IMR-90 (cell line): ENCODE measurements at regions not wholly inside any gene's neighbourhood (a gene's known extent, or its start where the extent isn't known, plus 50 kb on each side); places are given as distances from the start of the nearest gene placed in this dataset.

Experiments
- ATAC-seq: fragments of 200-7000 bp; cut with Tn5 transposase; 2 replicates; pipeline ENCODE4 v1.9.1; 2020; ENCODE audit warnings: low read depth, mild to moderate bottlenecking, moderate library complexity
- BruUV-seq: library from RNA; stranded (reverse); fragments of 400-500 nt; replicated peaks from 2 replicates; lab custom pipeline; 2021; lab: Mats Ljungman, UMichigan
- CTCF ChIA-PET: fragments of 300-600 bp; formaldehyde crosslinking; extraction: SDS; loops from one replicate; lab custom pipeline; 2021; ENCODE audit warnings: antibody characterized with exemption; lab: Yijun Ruan, JAX
- POLR2A ChIA-PET: fragments of 300-600 bp; sonication (Branson Sonifier 250); formaldehyde crosslinking; loops from one replicate; lab custom pipeline; 2022; ENCODE audit warnings: antibody characterized with exemption; ENCODE audit not compliant: unreplicated experiment; lab: Charles Lee
- DNase-seq: peaks from one replicate; pipeline ENCODE4 v3.0.0; 2013
- H2AFZ ChIP-seq: replicated peaks from 2 replicates; pipeline ENCODE3; 2013; ENCODE audit warnings: low read length, mild to moderate bottlenecking; ENCODE audit not compliant: poor library complexity
- H2AK5ac ChIP-seq: 2 replicates; pipeline ENCODE4 v1.6.1; 2013; ENCODE audit warnings: low read depth, low read length, inconsistent platforms
- H2AK9ac ChIP-seq: replicated peaks from 2 replicates; pipeline ENCODE3; 2013; ENCODE audit warnings: mild to moderate bottlenecking, low read depth, low read length, moderate library complexity; ENCODE audit not compliant: poor library complexity
- H2BK120ac ChIP-seq: 2 replicates; pipeline ENCODE4 v1.6.1; 2013; ENCODE audit warnings: low read depth, low read length, inconsistent platforms
- H2BK15ac ChIP-seq: 3 replicates; pipeline ENCODE4 v1.6.1; 2013; ENCODE audit warnings: low read depth, low read length, inconsistent platforms
- H2BK20ac ChIP-seq: 2 replicates; pipeline ENCODE4 v1.6.1; 2013; ENCODE audit warnings: low read depth, mild to moderate bottlenecking, inconsistent platforms, low read length, moderate library complexity
- H2BK5ac ChIP-seq: 2 replicates; pipeline ENCODE4 v1.6.1; 2013; ENCODE audit warnings: mild to moderate bottlenecking, low read depth, low read length, inconsistent platforms; ENCODE audit not compliant: poor library complexity, severe bottlenecking
- H3K14ac ChIP-seq: replicated peaks from 2 replicates; pipeline ENCODE4 v1.6.1; 2013; ENCODE audit warnings: low read depth, low read length, inconsistent platforms
- H3K18ac ChIP-seq: 2 replicates; pipeline ENCODE4 v1.6.1; 2013; ENCODE audit warnings: low read depth, low read length, control low read depth
- H3K23ac ChIP-seq: 2 replicates; pipeline ENCODE4 v1.6.1; 2013; ENCODE audit warnings: low read depth, low read length, inconsistent platforms
- H3K27ac ChIP-seq: 2 replicates; pipeline ENCODE4 v1.5.1; 2013; ENCODE audit warnings: mild to moderate bottlenecking, control low read depth, low read length; ENCODE audit not compliant: insufficient read depth
- H3K27me3 ChIP-seq: 2 replicates; pipeline ENCODE4 v1.6.1; 2013; ENCODE audit warnings: low read length; ENCODE audit not compliant: control insufficient read depth, insufficient read depth
- H3K36me3 ChIP-seq: 2 replicates; pipeline ENCODE4 v1.6.1; 2013; ENCODE audit warnings: low read length, mixed read lengths; ENCODE audit not compliant: control insufficient read depth, insufficient read depth
- H3K4ac ChIP-seq: 2 replicates; pipeline ENCODE4 v1.6.1; 2013; ENCODE audit warnings: low read depth, low read length, inconsistent platforms
- H3K4me1 ChIP-seq: 2 replicates; pipeline ENCODE4 v1.6.1; 2013; ENCODE audit warnings: low read length, mixed read lengths; ENCODE audit not compliant: control insufficient read depth, insufficient read depth
- H3K4me2 ChIP-seq: 2 replicates; pipeline ENCODE4 v1.6.1; 2013; ENCODE audit warnings: low read depth, mild to moderate bottlenecking, control low read depth, low read length, moderate library complexity
- H3K4me3 ChIP-seq: 2 replicates; pipeline ENCODE4 v1.5.1; 2013; ENCODE audit warnings: low read depth, mild to moderate bottlenecking, control low read depth, low read length, moderate library complexity; ENCODE audit not compliant: insufficient read depth
- H3K56ac ChIP-seq: 2 replicates; pipeline ENCODE4 v1.6.1; 2013; ENCODE audit warnings: low read length, inconsistent platforms; ENCODE audit not compliant: insufficient read depth; ENCODE audit errors: extremely low read depth
- H3K79me1 ChIP-seq, 2 experiments: 2 replicates each; pipeline ENCODE4 v1.6.1; 2013; ENCODE audit warnings: low read length in 2 of 2, inconsistent platforms in 1 of 2, low read depth in 1 of 2
- H3K9ac ChIP-seq: 2 replicates; pipeline ENCODE4 v1.6.1; 2013; ENCODE audit warnings: low read depth, low read length, control low read depth
- H3K9me1 ChIP-seq: 2 replicates; pipeline ENCODE4 v1.6.1; 2013; ENCODE audit warnings: low read length, inconsistent platforms; ENCODE audit not compliant: insufficient read depth
- H3K9me3 ChIP-seq: 2 replicates; pipeline ENCODE4 v1.6.1; 2013; ENCODE audit warnings: low read length; ENCODE audit not compliant: control insufficient read depth, insufficient read depth
- H4K20me1 ChIP-seq: 2 replicates; pipeline ENCODE4 v1.6.1; 2013; ENCODE audit warnings: low read length, inconsistent platforms; ENCODE audit not compliant: insufficient read depth
- H4K5ac ChIP-seq: 2 replicates; pipeline ENCODE4 v1.6.1; 2013; ENCODE audit warnings: mild to moderate bottlenecking, low read depth, low read length, control low read depth
- H4K8ac ChIP-seq, 2 experiments: 2 replicates each; pipeline ENCODE4 v1.6.1; 2013; ENCODE audit warnings: low read depth in 2 of 2, low read length in 2 of 2, control low read depth in 1 of 2, inconsistent platforms in 1 of 2
- H4K91ac ChIP-seq: 2 replicates; pipeline ENCODE4 v1.6.1; 2013; ENCODE audit warnings: low read depth, low read length, inconsistent platforms; ENCODE audit not compliant: insufficient read depth
- CEBPB ChIP-seq: IDR thresholded peaks from 2 replicates; pipeline ENCODE4 v1.6.1; 2012; ENCODE audit warnings: low read depth, low read length, improper control_type of control experiment
- CHD1 ChIP-seq: IDR thresholded peaks from 2 replicates; pipeline ENCODE4 v1.6.1; 2012; ENCODE audit warnings: low read depth, low read length, improper control_type of control experiment
- MXI1 ChIP-seq: IDR thresholded peaks from 2 replicates; pipeline ENCODE4 v1.6.1; 2012; ENCODE audit warnings: low read depth, mild to moderate bottlenecking, low read length, moderate library complexity, borderline replicate concordance
- POLR2A ChIP-seq: IDR thresholded peaks from 2 replicates; pipeline ENCODE4 v1.6.1; 2012; ENCODE audit warnings: mild to moderate bottlenecking, low read depth, low read length
- RCOR1 ChIP-seq: IDR thresholded peaks from 2 replicates; pipeline ENCODE4 v1.6.1; 2012; ENCODE audit warnings: mild to moderate bottlenecking, low read length, improper control_type of control experiment; ENCODE audit not compliant: insufficient replicate concordance
- SMC3 ChIP-seq: fragments of 150-350 bp; IDR thresholded peaks from 2 replicates; pipeline ENCODE4 v1.6.1; 2016; ENCODE audit warnings: low read depth, mild to moderate bottlenecking, antibody characterized with exemption, low read length, moderate library complexity
- WGBS, 2 experiments: methylation state at CpG; one replicate each; pipeline versions ENCODE4 v1.1.5 to v1.1.7; 2013; ENCODE audit warnings: missing lambda C conversion rate in 2 of 2; ENCODE audit not compliant: insufficient read length in 1 of 2; ENCODE audit errors: extremely low coverage in 2 of 2; 5-methylcytosine and 5-hydroxymethylcytosine counted together
- dilution Hi-C: fragments of 300-500 bp; cut with HindIII; formaldehyde crosslinking; loops from one replicate; pipeline ENCODE4 v1.14.3; 2018; ENCODE audit warnings: low sequenced_read_pairs; ENCODE audit not compliant: unreplicated experiment
- in situ Hi-C: fragments of 300-500 bp; cut with MboI; formaldehyde crosslinking; loops from 3 replicates; pipeline ENCODE4 v1.14.3; 2019; ENCODE audit warnings: low sequenced_read_pairs, inconsistent platforms, mixed read lengths
- intact Hi-C: fragments of 100-400 bp; cut with micrococcal nuclease; formaldehyde crosslinking; loops from 2 replicates; pipeline ENCODE4 v1.10.0; 2022
- TF ChIP-seq, protein P1 (sequence below): fragments of 150-350 bp; IDR thresholded peaks from 2 replicates; pipeline ENCODE4 v1.6.1; 2016; ENCODE audit warnings: low read depth, mild to moderate bottlenecking, low read length, moderate library complexity, borderline replicate concordance
- TF ChIP-seq, protein P2 (sequence below): fragments of 150-350 bp; IDR thresholded peaks from 2 replicates; pipeline ENCODE4 v1.6.1; 2017; ENCODE audit warnings: mild to moderate bottlenecking, antibody characterized with exemption, low read length, low read depth

DNA sequence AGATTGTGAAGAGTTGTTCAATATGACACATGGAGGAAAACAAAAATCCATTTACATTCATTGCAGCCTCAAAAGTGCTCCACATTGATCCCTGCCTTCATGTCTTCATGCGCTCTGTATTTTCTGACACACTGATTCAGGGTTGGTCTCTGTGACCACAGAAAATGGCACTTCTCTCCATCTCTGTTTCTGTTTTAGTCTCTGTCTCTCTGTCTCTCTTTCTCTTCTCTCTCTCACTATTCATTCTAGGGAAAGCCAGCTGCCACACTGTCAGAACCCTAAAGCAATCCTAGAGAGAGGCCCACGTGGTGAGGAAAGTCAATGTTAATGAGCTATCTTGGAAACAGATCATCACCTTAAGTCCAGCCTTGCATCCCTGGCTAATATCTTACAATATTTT lies 2238.4 kb downstream of the PCDH7 start:
- Histone ChIP-seq H3K4me3 (no peak overlapping the region), H4K91ac (no peak overlapping the region), H3K79me1 (no peaks in the 10 kb centered on the region), H3K27me3 (no peaks in the 10 kb centered on the region), H2AK5ac (no peak overlapping the region), H3K18ac (no peak overlapping the region), H3K4me2 (no peak overlapping the region), H3K14ac (no peak overlapping the region), H2BK5ac (no peak overlapping the region), H2BK15ac (no peak overlapping the region), H3K4me1 (no peaks in the 10 kb centered on the region), H3K4ac (no peak overlapping the region), H2AFZ (no peak overlapping the region), H4K20me1 (no peaks in the 10 kb centered on the region), H2AK9ac (no peak overlapping the region), H3K9me1 (no peaks in the 10 kb centered on the region), H3K56ac (no peak overlapping the region), H3K9me3 (no peaks in the 10 kb centered on the region), H3K36me3 (no peaks in the 10 kb centered on the region), H4K5ac (no peak overlapping the region), H3K27ac (no peak overlapping the region), H3K9ac (no peak overlapping the region), H4K8ac (no peak overlapping the region), H2BK120ac (no peak overlapping the region), H2BK20ac (no peak overlapping the region), H3K23ac (no peak overlapping the region)
- no peak for DNase-seq
- BruUV-seq = no TSS peak
- no peak for ATAC-seq
- dilution Hi-C loops = no loop called here
- in situ Hi-C loops = no loop called here
- TF ChIP-seq POLR2A (no peak), CEBPB (no peak), RCOR1 (no peak), CHD1 (no peak), MXI1 (no peak), SMC3 (no peak)
- TF ChIP-seq, protein P1, sequence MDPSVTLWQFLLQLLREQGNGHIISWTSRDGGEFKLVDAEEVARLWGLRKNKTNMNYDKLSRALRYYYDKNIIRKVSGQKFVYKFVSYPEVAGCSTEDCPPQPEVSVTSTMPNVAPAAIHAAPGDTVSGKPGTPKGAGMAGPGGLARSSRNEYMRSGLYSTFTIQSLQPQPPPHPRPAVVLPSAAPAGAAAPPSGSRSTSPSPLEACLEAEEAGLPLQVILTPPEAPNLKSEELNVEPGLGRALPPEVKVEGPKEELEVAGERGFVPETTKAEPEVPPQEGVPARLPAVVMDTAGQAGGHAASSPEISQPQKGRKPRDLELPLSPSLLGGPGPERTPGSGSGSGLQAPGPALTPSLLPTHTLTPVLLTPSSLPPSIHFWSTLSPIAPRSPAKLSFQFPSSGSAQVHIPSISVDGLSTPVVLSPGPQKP = no peak
- TF ChIP-seq, protein P2, sequence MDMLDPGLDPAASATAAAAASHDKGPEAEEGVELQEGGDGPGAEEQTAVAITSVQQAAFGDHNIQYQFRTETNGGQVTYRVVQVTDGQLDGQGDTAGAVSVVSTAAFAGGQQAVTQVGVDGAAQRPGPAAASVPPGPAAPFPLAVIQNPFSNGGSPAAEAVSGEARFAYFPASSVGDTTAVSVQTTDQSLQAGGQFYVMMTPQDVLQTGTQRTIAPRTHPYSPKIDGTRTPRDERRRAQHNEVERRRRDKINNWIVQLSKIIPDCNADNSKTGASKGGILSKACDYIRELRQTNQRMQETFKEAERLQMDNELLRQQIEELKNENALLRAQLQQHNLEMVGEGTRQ = no peak
- WGBS, 2 experiments = no CpG with 5 or more reads among the region's 2 CpGs
- ChIA-PET POLR2A (no interaction called here), CTCF (no interaction called here)
- intact Hi-C loops = no loop called here
